ENCODE measurements at regions not wholly inside any gene's neighbourhood (a gene's known extent, or its start where the extent isn't known, plus 50 kb on each side); places are given as distances from the start of the nearest gene placed in this dataset.

- H3K36me3 ChIP-seq (ENCODE audit: low read depth, missing control alignments): no peaks in the 10 kb centered on the region
- H3K4me3 ChIP-seq: no peak overlapping the region
- H3K27me3 ChIP-seq: no peaks in the 10 kb centered on the region
- no peak overlapping the region for H3K27ac ChIP-seq
- TF ChIP-seq POLR2A (IDR thresholded peaks at IDR 0.05) (no peak), CTCF (IDR thresholded peaks at IDR 0.05) (no peak)
- DNase-seq: no peak
- H3K9me3 ChIP-seq: no peaks in the 10 kb centered on the region
- intact Hi-C loops (cut with DNase I; ENCODE audit: low total_unique reads): no loop called here
- no peaks in the 10 kb centered on the region for H3K4me1 ChIP-seq
- 76 to 87% methylated on average over 6 of the region's 6 CpGs for WGBS, 2 donors
Observed at GRCh38 chr17:45676695-45677094, 107.4 kb upstream of the CRHR1 start.

- Histone ChIP-seq H3K4me1 (no peaks in the 10 kb centered on the region), H3K4me3 (no peak overlapping the region), H3K27ac (no peak overlapping the region), H3K9me3 (no peaks in the 10 kb centered on the region), H3K27me3 (no peaks in the 10 kb centered on the region), H3K36me3 (ENCODE audit: low read depth, missing control alignments) (no peaks in the 10 kb centered on the region)
- TF ChIP-seq POLR2A (IDR thresholded peaks at IDR 0.05) (no peak), CTCF (IDR thresholded peaks at IDR 0.05) (no peak)
- intact Hi-C loops (cut with DNase I; ENCODE audit: low total_unique reads): no loop called here
- no peak for DNase-seq
- WGBS, 2 donors: 47 to 60% methylated on average over 1 to 3 of the region's 3 CpGs
Observed at GRCh38 chr17:45677770-45678169, 106.3 kb upstream of the CRHR1 start.

- Histone ChIP-seq H3K27me3 (no peaks in the 10 kb centered on the region), H3K9me3 (no peaks in the 10 kb centered on the region), H3K4me1 (no peaks in the 10 kb centered on the region), H3K4me3 (no peak overlapping the region), H3K36me3 (ENCODE audit: low read depth, missing control alignments) (no peaks in the 10 kb centered on the region), H3K27ac (no peak overlapping the region)
- DNase-seq: no peak
- TF ChIP-seq POLR2A (IDR thresholded peaks at IDR 0.05) (no peak), CTCF (IDR thresholded peaks at IDR 0.05) (no peak)
- 90 to 91% methylated on average over 4 of the region's 4 CpGs for WGBS, 2 donors
- intact Hi-C loops (cut with DNase I; ENCODE audit: low total_unique reads): no loop called here
Observed at GRCh38 chr17:45679426-45679825, 104.7 kb upstream of the CRHR1 start.

- Histone ChIP-seq H3K27me3 (no peaks in the 10 kb centered on the region), H3K4me1 (no peaks in the 10 kb centered on the region), H3K9me3 (no peaks in the 10 kb centered on the region), H3K27ac (no peak overlapping the region), H3K36me3 (ENCODE audit: low read depth, missing control alignments) (no peaks in the 10 kb centered on the region), H3K4me3 (no peak overlapping the region)
- DNase-seq: no peak
- intact Hi-C loops (cut with DNase I; ENCODE audit: low total_unique reads): no loop called here
- WGBS, 2 donors: 43 to 45% methylated on average over 2 of the region's 2 CpGs
- TF ChIP-seq CTCF (IDR thresholded peaks at IDR 0.05) (no peak), POLR2A (IDR thresholded peaks at IDR 0.05) (no peak)
Observed at GRCh38 chr17:45680360-45680759, 103.8 kb upstream of the CRHR1 start.

- no peaks in the 10 kb centered on the region for H3K36me3 ChIP-seq (ENCODE audit: low read depth, missing control alignments)
- WGBS, 2 donors: 73 to 74% methylated on average over 8 to 9 of the region's 9 CpGs
- H3K9me3 ChIP-seq: no peaks in the 10 kb centered on the region
- H3K27me3 ChIP-seq: no peaks in the 10 kb centered on the region
- TF ChIP-seq CTCF (IDR thresholded peaks at IDR 0.05) (no peak), POLR2A (IDR thresholded peaks at IDR 0.05) (no peak)
- intact Hi-C loops (cut with DNase I; ENCODE audit: low total_unique reads): no loop called here
- no peaks in the 10 kb centered on the region for H3K4me1 ChIP-seq
- no peak overlapping the region for H3K27ac ChIP-seq
- DNase-seq: no peak
- H3K4me3 ChIP-seq: no peak overlapping the region
Observed at GRCh38 chr17:45681706-45682105, 102.4 kb upstream of the CRHR1 start.

Data from testis (tissue), 2 donors.